ENCODE measurements at regions not wholly inside any gene's neighbourhood (a gene's known extent, or its start where the extent isn't known, plus 50 kb on each side); places are given as distances from the start of the nearest gene placed in this dataset.

DNA sequence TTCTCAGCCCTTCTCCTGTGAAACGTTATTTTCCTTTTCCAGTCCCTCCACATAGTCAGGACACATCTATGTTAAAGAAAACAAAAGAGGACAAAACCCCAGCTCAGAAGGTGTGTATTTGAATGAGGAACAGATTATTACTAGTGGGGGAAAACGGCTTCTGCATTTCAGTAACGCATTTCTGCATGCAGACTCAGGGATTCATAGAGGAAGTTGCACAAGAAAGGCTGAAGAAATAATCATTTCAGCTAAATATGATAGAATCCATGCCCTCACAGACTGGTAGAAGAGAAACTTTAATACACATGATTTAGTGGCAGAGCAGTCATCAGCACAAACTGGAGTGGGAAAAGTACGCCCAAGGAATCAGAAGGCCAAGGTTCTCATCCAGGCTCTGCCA lies 270.8 kb upstream of the FGF13 start (continued):
- TF ChIP-seq, protein P1, sequence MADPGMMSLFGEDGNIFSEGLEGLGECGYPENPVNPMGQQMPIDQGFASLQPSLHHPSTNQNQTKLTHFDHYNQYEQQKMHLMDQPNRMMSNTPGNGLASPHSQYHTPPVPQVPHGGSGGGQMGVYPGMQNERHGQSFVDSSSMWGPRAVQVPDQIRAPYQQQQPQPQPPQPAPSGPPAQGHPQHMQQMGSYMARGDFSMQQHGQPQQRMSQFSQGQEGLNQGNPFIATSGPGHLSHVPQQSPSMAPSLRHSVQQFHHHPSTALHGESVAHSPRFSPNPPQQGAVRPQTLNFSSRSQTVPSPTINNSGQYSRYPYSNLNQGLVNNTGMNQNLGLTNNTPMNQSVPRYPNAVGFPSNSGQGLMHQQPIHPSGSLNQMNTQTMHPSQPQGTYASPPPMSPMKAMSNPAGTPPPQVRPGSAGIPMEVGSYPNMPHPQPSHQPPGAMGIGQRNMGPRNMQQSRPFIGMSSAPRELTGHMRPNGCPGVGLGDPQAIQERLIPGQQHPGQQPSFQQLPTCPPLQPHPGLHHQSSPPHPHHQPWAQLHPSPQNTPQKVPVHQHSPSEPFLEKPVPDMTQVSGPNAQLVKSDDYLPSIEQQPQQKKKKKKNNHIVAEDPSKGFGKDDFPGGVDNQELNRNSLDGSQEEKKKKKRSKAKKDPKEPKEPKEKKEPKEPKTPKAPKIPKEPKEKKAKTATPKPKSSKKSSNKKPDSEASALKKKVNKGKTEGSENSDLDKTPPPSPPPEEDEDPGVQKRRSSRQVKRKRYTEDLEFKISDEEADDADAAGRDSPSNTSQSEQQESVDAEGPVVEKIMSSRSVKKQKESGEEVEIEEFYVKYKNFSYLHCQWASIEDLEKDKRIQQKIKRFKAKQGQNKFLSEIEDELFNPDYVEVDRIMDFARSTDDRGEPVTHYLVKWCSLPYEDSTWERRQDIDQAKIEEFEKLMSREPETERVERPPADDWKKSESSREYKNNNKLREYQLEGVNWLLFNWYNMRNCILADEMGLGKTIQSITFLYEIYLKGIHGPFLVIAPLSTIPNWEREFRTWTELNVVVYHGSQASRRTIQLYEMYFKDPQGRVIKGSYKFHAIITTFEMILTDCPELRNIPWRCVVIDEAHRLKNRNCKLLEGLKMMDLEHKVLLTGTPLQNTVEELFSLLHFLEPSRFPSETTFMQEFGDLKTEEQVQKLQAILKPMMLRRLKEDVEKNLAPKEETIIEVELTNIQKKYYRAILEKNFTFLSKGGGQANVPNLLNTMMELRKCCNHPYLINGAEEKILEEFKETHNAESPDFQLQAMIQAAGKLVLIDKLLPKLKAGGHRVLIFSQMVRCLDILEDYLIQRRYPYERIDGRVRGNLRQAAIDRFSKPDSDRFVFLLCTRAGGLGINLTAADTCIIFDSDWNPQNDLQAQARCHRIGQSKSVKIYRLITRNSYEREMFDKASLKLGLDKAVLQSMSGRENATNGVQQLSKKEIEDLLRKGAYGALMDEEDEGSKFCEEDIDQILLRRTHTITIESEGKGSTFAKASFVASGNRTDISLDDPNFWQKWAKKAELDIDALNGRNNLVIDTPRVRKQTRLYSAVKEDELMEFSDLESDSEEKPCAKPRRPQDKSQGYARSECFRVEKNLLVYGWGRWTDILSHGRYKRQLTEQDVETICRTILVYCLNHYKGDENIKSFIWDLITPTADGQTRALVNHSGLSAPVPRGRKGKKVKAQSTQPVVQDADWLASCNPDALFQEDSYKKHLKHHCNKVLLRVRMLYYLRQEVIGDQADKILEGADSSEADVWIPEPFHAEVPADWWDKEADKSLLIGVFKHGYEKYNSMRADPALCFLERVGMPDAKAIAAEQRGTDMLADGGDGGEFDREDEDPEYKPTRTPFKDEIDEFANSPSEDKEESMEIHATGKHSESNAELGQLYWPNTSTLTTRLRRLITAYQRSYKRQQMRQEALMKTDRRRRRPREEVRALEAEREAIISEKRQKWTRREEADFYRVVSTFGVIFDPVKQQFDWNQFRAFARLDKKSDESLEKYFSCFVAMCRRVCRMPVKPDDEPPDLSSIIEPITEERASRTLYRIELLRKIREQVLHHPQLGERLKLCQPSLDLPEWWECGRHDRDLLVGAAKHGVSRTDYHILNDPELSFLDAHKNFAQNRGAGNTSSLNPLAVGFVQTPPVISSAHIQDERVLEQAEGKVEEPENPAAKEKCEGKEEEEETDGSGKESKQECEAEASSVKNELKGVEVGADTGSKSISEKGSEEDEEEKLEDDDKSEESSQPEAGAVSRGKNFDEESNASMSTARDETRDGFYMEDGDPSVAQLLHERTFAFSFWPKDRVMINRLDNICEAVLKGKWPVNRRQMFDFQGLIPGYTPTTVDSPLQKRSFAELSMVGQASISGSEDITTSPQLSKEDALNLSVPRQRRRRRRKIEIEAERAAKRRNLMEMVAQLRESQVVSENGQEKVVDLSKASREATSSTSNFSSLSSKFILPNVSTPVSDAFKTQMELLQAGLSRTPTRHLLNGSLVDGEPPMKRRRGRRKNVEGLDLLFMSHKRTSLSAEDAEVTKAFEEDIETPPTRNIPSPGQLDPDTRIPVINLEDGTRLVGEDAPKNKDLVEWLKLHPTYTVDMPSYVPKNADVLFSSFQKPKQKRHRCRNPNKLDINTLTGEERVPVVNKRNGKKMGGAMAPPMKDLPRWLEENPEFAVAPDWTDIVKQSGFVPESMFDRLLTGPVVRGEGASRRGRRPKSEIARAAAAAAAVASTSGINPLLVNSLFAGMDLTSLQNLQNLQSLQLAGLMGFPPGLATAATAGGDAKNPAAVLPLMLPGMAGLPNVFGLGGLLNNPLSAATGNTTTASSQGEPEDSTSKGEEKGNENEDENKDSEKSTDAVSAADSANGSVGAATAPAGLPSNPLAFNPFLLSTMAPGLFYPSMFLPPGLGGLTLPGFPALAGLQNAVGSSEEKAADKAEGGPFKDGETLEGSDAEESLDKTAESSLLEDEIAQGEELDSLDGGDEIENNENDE (IDR thresholded peaks at IDR 0.05; ENCODE audit: insufficient replicate concordance, low read length) = no peak
- no peak for TF ChIP-seq FOSL1 (IDR thresholded peaks at IDR 0.05; ENCODE audit: insufficient read depth, low read depth, low read length)
